ENCODE measurements at regions not wholly inside any gene's neighbourhood (a gene's known extent, or its start where the extent isn't known, plus 50 kb on each side); places are given as distances from the start of the nearest gene placed in this dataset.
"Not testable (repeated sequence)": the region's sequence is repeated elsewhere in the genome, so short reads cannot be mapped to it uniquely, and the experiment has no call there.

- peaks cover 14% of the 10 kb centered on the region for H3K9me3 Mint-ChIP-seq (ENCODE audit: low read depth)
- DNase-seq, H3K27me3 Mint-ChIP-seq, H3K4me3 Mint-ChIP-seq, CTCF ChIA-PET, ATAC-seq, H3K27ac Mint-ChIP-seq, H3K36me3 Mint-ChIP-seq, H3K4me1 Mint-ChIP-seq: not testable (repeated sequence)
Observed at GRCh38 chr4:49226216-49226866, 240.3 kb downstream of the CWH43 start.

GRCh38 chr4:49227941-49228340 lies 241.9 kb downstream of the CWH43 start:
- H3K9me3 Mint-ChIP-seq (ENCODE audit: low read depth); H3K4me3 Mint-ChIP-seq; H3K27me3 Mint-ChIP-seq; H3K4me1 Mint-ChIP-seq; H3K27ac Mint-ChIP-seq; H3K36me3 Mint-ChIP-seq; CTCF ChIA-PET; DNase-seq; ATAC-seq: not testable (repeated sequence)

- H3K36me3 Mint-ChIP-seq; ATAC-seq; H3K4me3 Mint-ChIP-seq; H3K27me3 Mint-ChIP-seq; CTCF ChIA-PET; DNase-seq; H3K27ac Mint-ChIP-seq; H3K4me1 Mint-ChIP-seq; H3K9me3 Mint-ChIP-seq (ENCODE audit: low read depth): not testable (repeated sequence)
Observed at GRCh38 chr4:49229243-49229642, 243.2 kb downstream of the CWH43 start.

- H3K4me1 Mint-ChIP-seq; H3K27me3 Mint-ChIP-seq; H3K9me3 Mint-ChIP-seq (ENCODE audit: low read depth); H3K27ac Mint-ChIP-seq; H3K36me3 Mint-ChIP-seq; ATAC-seq; H3K4me3 Mint-ChIP-seq; CTCF ChIA-PET; DNase-seq: not testable (repeated sequence)
Observed at GRCh38 chr4:49229713-49230112, 243.6 kb downstream of the CWH43 start.

- H3K36me3 Mint-ChIP-seq; CTCF ChIA-PET; H3K4me3 Mint-ChIP-seq; H3K9me3 Mint-ChIP-seq (ENCODE audit: low read depth); DNase-seq; ATAC-seq; H3K27me3 Mint-ChIP-seq; H3K27ac Mint-ChIP-seq; H3K4me1 Mint-ChIP-seq: not testable (repeated sequence)
Observed at GRCh38 chr4:49233346-49233745, 247.3 kb downstream of the CWH43 start.

- CTCF ChIA-PET; H3K27ac Mint-ChIP-seq; H3K4me3 Mint-ChIP-seq; DNase-seq; H3K4me1 Mint-ChIP-seq; ATAC-seq; H3K9me3 Mint-ChIP-seq (ENCODE audit: low read depth); H3K36me3 Mint-ChIP-seq; H3K27me3 Mint-ChIP-seq: not testable (repeated sequence)
Observed at GRCh38 chr4:49233749-49234148, 247.7 kb downstream of the CWH43 start.

GRCh38 chr4:49234382-49234781 lies 248.3 kb downstream of the CWH43 start:
- H3K9me3 Mint-ChIP-seq (ENCODE audit: low read depth); DNase-seq; ATAC-seq; H3K27ac Mint-ChIP-seq; H3K4me3 Mint-ChIP-seq; H3K4me1 Mint-ChIP-seq; CTCF ChIA-PET; H3K27me3 Mint-ChIP-seq; H3K36me3 Mint-ChIP-seq: not testable (repeated sequence)

- H3K4me3 Mint-ChIP-seq; H3K27me3 Mint-ChIP-seq; H3K27ac Mint-ChIP-seq; H3K4me1 Mint-ChIP-seq; DNase-seq; CTCF ChIA-PET; H3K36me3 Mint-ChIP-seq; ATAC-seq; H3K9me3 Mint-ChIP-seq (ENCODE audit: low read depth): not testable (repeated sequence)
Observed at GRCh38 chr4:49235413-49236160, 249.5 kb downstream of the CWH43 start.

- H3K4me3 Mint-ChIP-seq; H3K36me3 Mint-ChIP-seq; H3K4me1 Mint-ChIP-seq; DNase-seq; CTCF ChIA-PET; H3K27ac Mint-ChIP-seq; H3K9me3 Mint-ChIP-seq (ENCODE audit: low read depth); ATAC-seq; H3K27me3 Mint-ChIP-seq: not testable (repeated sequence)
Observed at GRCh38 chr4:49236474-49236873, 250.4 kb downstream of the CWH43 start.

GRCh38 chr4:49241295-49241694 lies 255.2 kb downstream of the CWH43 start:
- H3K9me3 Mint-ChIP-seq (ENCODE audit: low read depth); H3K4me1 Mint-ChIP-seq; H3K4me3 Mint-ChIP-seq; H3K27me3 Mint-ChIP-seq; H3K27ac Mint-ChIP-seq; CTCF ChIA-PET; H3K36me3 Mint-ChIP-seq; ATAC-seq; DNase-seq: not testable (repeated sequence)

GRCh38 chr4:49262786-49263185 lies 276.7 kb downstream of the CWH43 start:
- DNase-seq; H3K4me1 Mint-ChIP-seq; H3K36me3 Mint-ChIP-seq; H3K27me3 Mint-ChIP-seq; H3K9me3 Mint-ChIP-seq (ENCODE audit: low read depth); H3K27ac Mint-ChIP-seq; ATAC-seq; CTCF ChIA-PET; H3K4me3 Mint-ChIP-seq: not testable (repeated sequence)

- H3K4me3 Mint-ChIP-seq; H3K4me1 Mint-ChIP-seq; H3K27me3 Mint-ChIP-seq; H3K9me3 Mint-ChIP-seq (ENCODE audit: low read depth); H3K27ac Mint-ChIP-seq; DNase-seq; H3K36me3 Mint-ChIP-seq; ATAC-seq; CTCF ChIA-PET: not testable (repeated sequence)
Observed at GRCh38 chr4:49270435-49270834, 284.4 kb downstream of the CWH43 start.

GRCh38 chr4:49270912-49271311 lies 284.8 kb downstream of the CWH43 start:
- H3K27me3 Mint-ChIP-seq; H3K9me3 Mint-ChIP-seq (ENCODE audit: low read depth); H3K36me3 Mint-ChIP-seq; ATAC-seq; H3K27ac Mint-ChIP-seq; DNase-seq; CTCF ChIA-PET; H3K4me1 Mint-ChIP-seq; H3K4me3 Mint-ChIP-seq: not testable (repeated sequence)

GRCh38 chr4:49285905-49286304 lies 299.8 kb downstream of the CWH43 start:
- CTCF ChIA-PET, H3K27me3 Mint-ChIP-seq, DNase-seq, H3K27ac Mint-ChIP-seq, H3K4me1 Mint-ChIP-seq, ATAC-seq, H3K36me3 Mint-ChIP-seq, H3K4me3 Mint-ChIP-seq: not testable (repeated sequence)
- H3K9me3 Mint-ChIP-seq (ENCODE audit: low read depth): peaks cover 13% of the 10 kb centered on the region
